ENCODE measurements at regions not wholly inside any gene's neighbourhood (a gene's known extent, or its start where the extent isn't known, plus 50 kb on each side); places are given as distances from the start of the nearest gene placed in this dataset.

DNA sequence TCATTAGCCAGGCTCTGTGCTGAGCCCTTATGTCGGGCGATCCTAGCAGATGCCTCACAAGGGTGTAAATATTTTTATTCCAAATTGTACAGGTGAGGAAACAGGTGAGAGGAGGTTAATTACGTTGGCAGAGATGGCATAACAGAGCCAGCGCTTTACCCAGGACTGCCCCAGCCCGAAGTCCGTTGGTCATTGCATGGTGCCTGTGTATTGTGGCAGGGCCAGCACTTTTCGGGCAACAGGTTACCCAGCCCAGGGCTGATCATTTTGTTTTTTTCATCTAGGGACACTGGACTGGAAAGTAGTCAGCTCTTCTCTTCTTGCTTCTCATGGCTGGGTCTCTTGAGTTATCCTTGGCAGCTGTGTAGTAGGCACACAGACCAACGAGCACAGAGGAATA is 202.2 kb upstream of the NAV2 start:
- ATAC-seq = no peak
- H3K36me3 Mint-ChIP-seq = no peaks in the 10 kb centered on the region
- H3K4me3 Mint-ChIP-seq = no peak overlapping the region
- H3K4me1 Mint-ChIP-seq = no peaks in the 10 kb centered on the region
- peaks cover 22% of the 10 kb centered on the region for H3K27me3 Mint-ChIP-seq
- no peak overlapping the region for H3K27ac Mint-ChIP-seq
- no peaks in the 10 kb centered on the region for H3K9me3 Mint-ChIP-seq

DNA sequence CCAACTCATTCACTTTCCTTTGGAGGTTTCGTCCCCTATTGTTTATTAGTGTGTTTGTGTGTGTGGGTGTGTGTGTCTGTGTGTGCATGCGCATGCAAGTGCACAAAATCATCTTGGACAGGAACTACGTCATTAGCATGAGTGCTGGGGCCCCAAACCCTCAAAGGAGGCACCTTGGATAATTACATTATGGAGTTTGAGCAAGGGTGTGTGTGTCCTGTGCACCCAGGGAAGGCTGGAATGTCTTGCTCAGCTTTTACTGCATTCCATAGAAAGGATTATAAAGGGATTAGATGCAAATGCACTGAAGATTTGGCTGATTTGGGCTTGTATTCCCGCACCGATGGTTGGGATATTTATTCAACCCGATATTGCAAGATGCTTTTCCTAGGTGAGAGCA is 203.4 kb upstream of the NAV2 start:
- no peak for ATAC-seq
- Mint-ChIP-seq H3K36me3 (no peaks in the 10 kb centered on the region), H3K27me3 (peaks cover 22% of the 10 kb centered on the region), H3K9me3 (no peaks in the 10 kb centered on the region), H3K4me3 (no peak overlapping the region), H3K27ac (no peak overlapping the region), H3K4me1 (no peaks in the 10 kb centered on the region)

- Mint-ChIP-seq H3K36me3 (no peaks in the 10 kb centered on the region), H3K27me3 (peaks cover 22% of the 10 kb centered on the region), H3K4me1 (no peaks in the 10 kb centered on the region), H3K9me3 (no peaks in the 10 kb centered on the region), H3K27ac (no peak overlapping the region), H3K4me3 (no peak overlapping the region)
- ATAC-seq = no peak
Measured at GRCh38 chr11:19508165-19508564, 204.5 kb upstream of the NAV2 start.

- H3K27ac Mint-ChIP-seq = no peak overlapping the region
- ATAC-seq = no peak
- no peaks in the 10 kb centered on the region for H3K36me3 Mint-ChIP-seq
- no peaks in the 10 kb centered on the region for H3K4me1 Mint-ChIP-seq
- H3K9me3 Mint-ChIP-seq = no peaks in the 10 kb centered on the region
- peaks cover 15% of the 10 kb centered on the region for H3K27me3 Mint-ChIP-seq
- H3K4me3 Mint-ChIP-seq = no peak overlapping the region
Measured at GRCh38 chr11:19506816-19507486, 205.7 kb upstream of the NAV2 start.

DNA sequence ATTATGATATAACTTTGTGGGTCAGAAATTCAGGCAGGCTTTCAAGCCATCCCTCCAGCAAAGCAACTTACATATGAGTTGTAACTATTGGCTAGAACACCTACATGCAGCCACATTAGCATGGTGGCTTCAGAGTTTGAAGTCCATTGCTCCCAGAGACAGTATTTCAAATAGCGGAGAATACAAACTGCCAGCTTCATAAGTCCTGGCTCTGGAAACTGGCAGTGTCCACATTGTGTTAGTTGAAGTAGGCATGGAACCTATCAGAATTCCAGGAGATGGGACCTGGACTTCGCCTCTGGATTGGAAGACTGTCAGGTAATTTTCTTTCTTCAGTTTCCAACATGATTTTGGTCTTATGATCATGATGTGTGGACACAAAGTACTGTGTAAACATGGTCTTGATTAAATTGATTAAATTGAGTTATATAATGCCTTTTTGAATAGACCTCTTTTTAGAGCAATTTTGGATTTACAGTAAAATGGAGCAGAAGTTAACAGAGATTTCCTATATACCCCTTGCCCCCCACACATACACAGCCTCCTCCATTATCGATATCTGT is 209.9 kb upstream of the NAV2 start:
- Mint-ChIP-seq H3K27me3 (no peaks in the 10 kb centered on the region), H3K4me1 (no peaks in the 10 kb centered on the region), H3K4me3 (no peak overlapping the region)

GRCh38 chr11:19501631-19502030 is 211.0 kb upstream of the NAV2 start:
- no peak overlapping the region for H3K4me3 Mint-ChIP-seq
- H3K9me3 Mint-ChIP-seq = no peaks in the 10 kb centered on the region
- ATAC-seq = no peak
- H3K27ac Mint-ChIP-seq = no peak overlapping the region
- H3K27me3 Mint-ChIP-seq = no peaks in the 10 kb centered on the region
- no peaks in the 10 kb centered on the region for H3K36me3 Mint-ChIP-seq
- no peaks in the 10 kb centered on the region for H3K4me1 Mint-ChIP-seq

More for the DNA sequence above, 209.9 kb upstream of the NAV2 start:
- no peaks in the 10 kb centered on the region for H3K36me3 Mint-ChIP-seq
- no peak for ATAC-seq
- H3K9me3 Mint-ChIP-seq = no peaks in the 10 kb centered on the region
- no peak overlapping the region for H3K27ac Mint-ChIP-seq

DNA sequence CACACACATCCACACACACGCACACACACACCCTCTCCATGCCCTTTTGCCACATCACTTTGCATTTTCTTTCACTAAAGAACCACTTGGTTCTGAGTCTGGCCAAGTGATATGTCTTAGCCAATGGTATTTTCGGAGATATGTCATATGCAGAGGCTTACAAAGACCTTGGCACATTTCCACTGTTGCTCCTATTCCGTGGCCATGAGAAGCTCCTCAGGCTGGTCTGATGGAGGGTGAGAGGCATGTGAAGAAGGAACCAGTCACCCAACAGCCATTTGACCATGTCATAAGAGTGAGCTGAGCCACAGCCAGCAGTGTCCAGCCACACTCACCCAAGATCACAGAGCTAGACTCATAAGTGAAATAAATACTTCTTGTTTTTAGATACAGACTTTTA is 212.6 kb upstream of the NAV2 start:
- no peak overlapping the region for H3K27ac Mint-ChIP-seq
- H3K4me3 Mint-ChIP-seq = no peak overlapping the region
- no peaks in the 10 kb centered on the region for H3K36me3 Mint-ChIP-seq
- no peaks in the 10 kb centered on the region for H3K27me3 Mint-ChIP-seq
- ATAC-seq = no peak
- peaks cover 2% of the 10 kb centered on the region for H3K9me3 Mint-ChIP-seq
- no peaks in the 10 kb centered on the region for H3K4me1 Mint-ChIP-seq

DNA sequence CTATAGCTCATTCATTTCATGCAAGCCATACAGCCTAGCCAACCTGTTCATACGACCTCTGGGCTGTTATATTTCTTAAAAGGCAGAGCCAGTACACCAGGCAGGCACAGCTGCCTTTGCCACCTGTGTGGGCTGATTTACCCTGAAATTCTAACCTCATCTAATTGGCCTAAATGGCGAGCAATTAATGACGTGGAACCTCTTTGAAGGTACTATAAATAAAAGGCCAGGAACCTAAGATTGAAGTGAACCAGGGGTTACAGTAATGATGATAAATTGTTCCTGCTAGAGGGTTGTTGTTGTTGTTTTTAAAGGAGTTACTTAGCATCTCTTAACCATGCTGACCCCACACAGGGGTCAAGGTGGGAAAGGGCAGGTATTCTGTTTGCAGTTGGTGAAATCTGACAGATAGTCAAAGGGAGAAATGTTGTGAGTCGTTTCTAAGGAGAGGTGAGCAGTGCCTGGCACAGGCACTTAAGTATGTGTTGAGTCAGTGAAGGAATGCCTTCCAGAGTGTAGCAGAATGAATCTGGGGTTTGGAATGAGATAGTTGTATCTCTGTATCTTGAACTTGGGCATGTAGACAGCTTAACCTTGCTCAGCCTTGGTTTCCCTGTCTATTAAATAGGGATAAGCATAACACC is 213.5 kb upstream of the NAV2 start:
- H3K9me3 Mint-ChIP-seq = peaks cover 2% of the 10 kb centered on the region
- no peak overlapping the region for H3K4me3 Mint-ChIP-seq
- no peak overlapping the region for H3K27ac Mint-ChIP-seq
- no peaks in the 10 kb centered on the region for H3K4me1 Mint-ChIP-seq
- H3K36me3 Mint-ChIP-seq = no peaks in the 10 kb centered on the region
- no peak for ATAC-seq
- no peaks in the 10 kb centered on the region for H3K27me3 Mint-ChIP-seq

GRCh38 chr11:19493446-19494213 is 219.0 kb upstream of the NAV2 start:
- H3K4me3 Mint-ChIP-seq = no peak overlapping the region
- H3K27me3 Mint-ChIP-seq = peaks cover 8% of the 10 kb centered on the region
- H3K9me3 Mint-ChIP-seq = peaks cover 2% of the 10 kb centered on the region
- no peaks in the 10 kb centered on the region for H3K36me3 Mint-ChIP-seq
- H3K27ac Mint-ChIP-seq = no peak overlapping the region
- ATAC-seq = no peak
- H3K4me1 Mint-ChIP-seq = no peaks in the 10 kb centered on the region

DNA sequence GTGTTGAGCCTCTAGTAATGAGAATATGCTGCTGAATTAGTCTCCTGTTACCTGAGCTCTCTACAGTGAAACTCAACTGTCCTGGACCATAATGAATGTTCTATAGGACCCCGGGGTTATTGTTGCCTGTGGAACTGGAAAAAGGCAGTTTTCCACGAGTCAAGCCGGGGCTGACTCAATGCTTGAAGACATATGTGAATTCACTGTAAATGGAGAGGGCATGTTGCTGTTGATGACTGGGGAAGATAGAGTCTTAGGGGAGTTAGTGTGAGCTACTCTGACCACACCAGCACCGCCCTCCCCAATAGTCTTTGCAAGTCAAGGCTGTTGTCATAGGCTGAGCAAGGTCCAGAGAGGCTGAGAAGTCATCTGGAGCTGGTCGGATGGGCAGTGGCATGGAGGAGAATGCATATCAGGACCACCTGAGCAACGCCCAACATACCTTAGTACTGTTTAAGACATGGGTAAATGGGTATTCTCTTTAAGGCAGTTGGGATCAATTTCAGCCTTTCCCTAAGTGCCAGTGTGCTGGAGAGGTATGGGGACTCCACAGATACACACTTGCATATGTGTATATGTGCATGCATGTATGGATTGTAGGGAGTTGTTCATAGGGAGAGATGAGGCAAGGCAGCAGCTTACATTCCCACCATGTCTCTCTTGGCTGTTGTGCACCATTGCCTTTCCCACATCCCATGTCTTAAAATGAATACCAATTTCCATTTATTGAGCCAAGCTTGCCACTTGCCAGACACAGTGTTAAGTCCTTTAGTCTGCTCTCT is 230.1 kb upstream of the NAV2 start:
- H3K27ac Mint-ChIP-seq = no peak overlapping the region
- no peaks in the 10 kb centered on the region for H3K36me3 Mint-ChIP-seq
- H3K4me1 Mint-ChIP-seq = no peaks in the 10 kb centered on the region
- no peaks in the 10 kb centered on the region for H3K9me3 Mint-ChIP-seq
- H3K27me3 Mint-ChIP-seq = peaks cover 9% of the 10 kb centered on the region
- no peak overlapping the region for H3K4me3 Mint-ChIP-seq
- no peak for ATAC-seq

DNA sequence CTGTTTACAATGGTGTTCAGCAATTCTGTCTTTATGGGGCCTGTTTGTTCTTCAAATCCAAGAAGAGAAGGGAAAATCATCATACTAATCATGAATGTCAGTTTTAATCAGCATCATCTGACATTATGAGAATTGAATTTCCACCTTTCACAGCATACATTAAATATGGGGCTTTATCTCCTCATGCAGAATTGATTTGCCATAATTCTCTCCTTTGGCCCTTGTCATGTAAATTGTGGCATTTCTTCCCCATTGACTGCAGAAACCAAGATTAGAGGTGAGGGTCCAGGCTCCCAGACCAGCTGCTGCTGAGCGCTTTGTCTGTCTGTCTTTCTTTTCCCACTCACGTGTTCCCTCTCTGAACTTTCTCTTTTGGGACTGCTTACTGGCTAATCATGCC is 232.1 kb upstream of the NAV2 start:
- H3K27me3 Mint-ChIP-seq = peaks cover 18% of the 10 kb centered on the region
- ATAC-seq = no peak
- H3K36me3 Mint-ChIP-seq = no peaks in the 10 kb centered on the region
- no peak overlapping the region for H3K4me3 Mint-ChIP-seq
- H3K4me1 Mint-ChIP-seq = peaks cover 2% of the 10 kb centered on the region
- H3K9me3 Mint-ChIP-seq = no peaks in the 10 kb centered on the region
- H3K27ac Mint-ChIP-seq = no peak overlapping the region

DNA sequence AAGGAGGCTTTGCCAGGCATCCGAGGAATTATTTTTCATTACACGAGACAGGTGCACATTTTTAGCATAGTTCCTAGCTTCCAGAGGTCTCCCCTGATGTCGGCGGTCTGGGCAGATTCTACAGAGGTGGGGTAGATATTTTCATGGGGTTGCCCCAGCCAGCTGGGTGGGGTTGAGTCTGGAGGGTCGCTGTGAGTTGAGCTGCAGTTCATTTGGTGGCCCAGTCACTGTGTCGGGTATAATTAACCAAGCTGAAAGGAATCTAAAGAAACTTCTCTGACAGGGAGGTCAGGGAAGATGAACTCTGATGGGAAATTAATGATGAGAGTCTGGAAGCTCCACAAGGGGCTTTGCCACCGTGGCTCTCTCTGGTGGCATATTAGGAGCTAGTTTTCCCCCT is 233.7 kb upstream of the NAV2 start:
- Mint-ChIP-seq H3K36me3 (no peaks in the 10 kb centered on the region), H3K4me3 (no peak overlapping the region), H3K27me3 (peaks cover 18% of the 10 kb centered on the region), H3K4me1 (peaks cover 8% of the 10 kb centered on the region), H3K9me3 (no peaks in the 10 kb centered on the region), H3K27ac (no peak overlapping the region)
- no peak for ATAC-seq

- no peaks in the 10 kb centered on the region for H3K36me3 Mint-ChIP-seq
- H3K27me3 Mint-ChIP-seq = peaks cover 18% of the 10 kb centered on the region
- no peak overlapping the region for H3K27ac Mint-ChIP-seq
- H3K9me3 Mint-ChIP-seq = no peaks in the 10 kb centered on the region
- H3K4me3 Mint-ChIP-seq = no peak overlapping the region
- ATAC-seq = no peak
- peaks cover 8% of the 10 kb centered on the region for H3K4me1 Mint-ChIP-seq
Measured at GRCh38 chr11:19474954-19475721, 234.4 kb upstream of the E2F8 start.

- Mint-ChIP-seq H3K4me1 (peaks cover 8% of the 10 kb centered on the region), H3K27ac (no peak overlapping the region), H3K4me3 (no peak overlapping the region), H3K9me3 (no peaks in the 10 kb centered on the region), H3K36me3 (no peaks in the 10 kb centered on the region), H3K27me3 (peaks cover 18% of the 10 kb centered on the region)
- ATAC-seq = no peak
Measured at GRCh38 chr11:19474211-19474610, 233.5 kb upstream of the E2F8 start.
